ENCODE measurements at regions not wholly inside any gene's neighbourhood (a gene's known extent, or its start where the extent isn't known, plus 50 kb on each side); places are given as distances from the start of the nearest gene placed in this dataset.

DNA sequence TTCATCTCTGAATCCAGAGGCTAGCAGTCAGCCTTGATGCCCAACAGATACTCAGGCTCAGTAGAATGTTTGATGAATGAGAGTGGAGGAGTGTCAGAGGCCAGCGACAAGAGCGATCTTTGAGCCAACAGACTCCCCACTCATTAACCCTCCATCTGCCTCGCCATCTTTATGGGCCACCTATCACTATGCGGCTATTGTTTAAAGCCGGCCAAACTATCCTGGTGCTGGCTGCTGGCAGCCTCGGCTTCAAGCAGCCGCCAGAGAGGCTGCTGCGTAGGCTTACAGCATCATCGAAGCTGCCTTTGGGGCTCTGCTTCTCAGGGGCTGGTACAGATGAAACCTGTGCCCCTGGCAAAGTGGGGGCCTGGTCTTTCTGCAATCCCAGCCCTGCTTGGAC, 525.6 kb downstream of the INSC start:
- no peaks in the 10 kb centered on the region for H3K36me3 ChIP-seq
- intact Hi-C loops (cut with DNase I): loop anchor here (10.0 kb wide), 2 partner anchors 184 to 316 kb away; no protein-coding TSS in a partner anchor
- TF ChIP-seq, protein P1, sequence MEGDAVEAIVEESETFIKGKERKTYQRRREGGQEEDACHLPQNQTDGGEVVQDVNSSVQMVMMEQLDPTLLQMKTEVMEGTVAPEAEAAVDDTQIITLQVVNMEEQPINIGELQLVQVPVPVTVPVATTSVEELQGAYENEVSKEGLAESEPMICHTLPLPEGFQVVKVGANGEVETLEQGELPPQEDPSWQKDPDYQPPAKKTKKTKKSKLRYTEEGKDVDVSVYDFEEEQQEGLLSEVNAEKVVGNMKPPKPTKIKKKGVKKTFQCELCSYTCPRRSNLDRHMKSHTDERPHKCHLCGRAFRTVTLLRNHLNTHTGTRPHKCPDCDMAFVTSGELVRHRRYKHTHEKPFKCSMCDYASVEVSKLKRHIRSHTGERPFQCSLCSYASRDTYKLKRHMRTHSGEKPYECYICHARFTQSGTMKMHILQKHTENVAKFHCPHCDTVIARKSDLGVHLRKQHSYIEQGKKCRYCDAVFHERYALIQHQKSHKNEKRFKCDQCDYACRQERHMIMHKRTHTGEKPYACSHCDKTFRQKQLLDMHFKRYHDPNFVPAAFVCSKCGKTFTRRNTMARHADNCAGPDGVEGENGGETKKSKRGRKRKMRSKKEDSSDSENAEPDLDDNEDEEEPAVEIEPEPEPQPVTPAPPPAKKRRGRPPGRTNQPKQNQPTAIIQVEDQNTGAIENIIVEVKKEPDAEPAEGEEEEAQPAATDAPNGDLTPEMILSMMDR (IDR thresholded peaks at IDR 0.05): no peak
- DNase-seq: no peak
- H3K4me3 ChIP-seq: no peak overlapping the region
- H3K9ac ChIP-seq (ENCODE audit: low read depth in 2 of 2, low read length in 2 of 2): no peak overlapping the region
- H3K9me3 ChIP-seq: no peaks in the 10 kb centered on the region
- H3K4me1 ChIP-seq: no peaks in the 10 kb centered on the region
- H3K27me3 ChIP-seq: no peaks in the 10 kb centered on the region
- no peak overlapping the region for H3K27ac ChIP-seq

DNA sequence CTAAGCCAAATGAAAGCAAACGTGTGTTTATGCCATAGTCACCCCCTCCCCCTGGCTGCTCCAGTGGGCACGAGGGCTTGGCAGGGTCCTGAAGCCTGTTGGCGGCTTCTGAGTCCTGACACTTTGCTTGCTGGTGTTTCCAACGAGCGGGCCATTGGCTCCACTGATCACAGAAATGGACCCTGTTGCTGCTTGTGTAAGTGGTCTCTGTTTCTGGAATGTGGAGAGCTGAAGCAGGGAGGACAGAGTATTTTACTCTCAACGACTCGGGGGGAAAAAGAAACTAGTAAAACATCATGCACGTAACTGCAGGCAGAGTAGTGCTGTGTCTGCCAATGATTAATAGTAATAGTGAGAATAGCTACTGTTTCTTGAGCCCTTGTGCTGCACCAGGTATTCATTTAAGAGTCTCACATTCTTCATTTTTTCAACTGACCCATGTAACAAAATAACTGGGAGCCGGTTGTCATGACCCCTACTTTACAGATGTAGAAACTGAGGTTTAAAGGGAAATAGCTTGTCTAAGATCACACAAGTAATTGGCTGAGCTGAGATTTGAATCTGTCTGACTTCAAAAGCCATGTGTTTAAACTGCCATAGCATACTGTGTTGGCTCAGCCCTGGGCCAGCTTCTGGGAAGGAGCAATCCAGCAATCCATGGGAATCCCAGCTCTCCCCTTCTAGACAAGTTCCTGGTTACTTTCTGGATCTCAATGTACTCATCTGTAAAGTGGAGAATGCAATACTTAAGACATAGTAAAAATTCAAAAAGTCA, 526.7 kb downstream of the INSC start:
- Histone ChIP-seq H3K9me3 (no peaks in the 10 kb centered on the region), H3K9ac (ENCODE audit: low read depth in 2 of 2, low read length in 2 of 2) (no peak overlapping the region), H3K4me3 (no peak overlapping the region), H3K27ac (no peak overlapping the region), H3K4me1 (no peaks in the 10 kb centered on the region), H3K27me3 (no peaks in the 10 kb centered on the region), H3K36me3 (no peaks in the 10 kb centered on the region)
- DNase-seq: no peak
- intact Hi-C loops (cut with DNase I): loop anchor here (10.0 kb wide), 2 partner anchors 183 to 317 kb away; no protein-coding TSS in a partner anchor
- TF ChIP-seq, protein P1 (IDR thresholded peaks at IDR 0.05): no peak

DNA sequence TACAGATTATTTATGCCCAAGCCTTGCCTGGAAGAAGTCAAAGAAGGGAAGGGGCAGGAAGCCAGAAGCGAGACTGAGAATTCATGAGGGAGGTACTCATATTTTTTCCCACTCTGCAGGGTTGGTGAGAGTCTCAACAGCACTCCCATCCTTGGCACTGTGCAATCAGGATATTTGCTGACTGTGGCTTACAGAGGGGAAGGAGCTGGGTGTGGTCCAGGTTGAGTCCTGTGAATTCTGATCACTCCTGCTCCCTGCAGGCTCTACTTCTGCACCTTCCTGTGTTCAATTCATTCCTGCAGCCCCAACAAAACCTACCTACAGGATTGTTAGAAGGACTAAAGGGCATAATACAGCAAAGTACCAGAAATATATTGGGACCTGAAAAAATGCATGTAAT, 530.5 kb downstream of the INSC start:
- H3K4me1 ChIP-seq: no peaks in the 10 kb centered on the region
- TF ChIP-seq, protein P1 (IDR thresholded peaks at IDR 0.05): no peak
- H3K9ac ChIP-seq (ENCODE audit: low read depth in 2 of 2, low read length in 2 of 2): no peak overlapping the region
- no peaks in the 10 kb centered on the region for H3K36me3 ChIP-seq
- no peak overlapping the region for H3K4me3 ChIP-seq
- intact Hi-C loops (cut with DNase I): loop anchor here (5.0 to 10.0 kb wide), 3 partner anchors 180 to 962 kb away; no protein-coding TSS in a partner anchor
- no peaks in the 10 kb centered on the region for H3K27me3 ChIP-seq
- no peak overlapping the region for H3K27ac ChIP-seq
- DNase-seq: peak; percentile 27
- H3K9me3 ChIP-seq: no peaks in the 10 kb centered on the region

DNA sequence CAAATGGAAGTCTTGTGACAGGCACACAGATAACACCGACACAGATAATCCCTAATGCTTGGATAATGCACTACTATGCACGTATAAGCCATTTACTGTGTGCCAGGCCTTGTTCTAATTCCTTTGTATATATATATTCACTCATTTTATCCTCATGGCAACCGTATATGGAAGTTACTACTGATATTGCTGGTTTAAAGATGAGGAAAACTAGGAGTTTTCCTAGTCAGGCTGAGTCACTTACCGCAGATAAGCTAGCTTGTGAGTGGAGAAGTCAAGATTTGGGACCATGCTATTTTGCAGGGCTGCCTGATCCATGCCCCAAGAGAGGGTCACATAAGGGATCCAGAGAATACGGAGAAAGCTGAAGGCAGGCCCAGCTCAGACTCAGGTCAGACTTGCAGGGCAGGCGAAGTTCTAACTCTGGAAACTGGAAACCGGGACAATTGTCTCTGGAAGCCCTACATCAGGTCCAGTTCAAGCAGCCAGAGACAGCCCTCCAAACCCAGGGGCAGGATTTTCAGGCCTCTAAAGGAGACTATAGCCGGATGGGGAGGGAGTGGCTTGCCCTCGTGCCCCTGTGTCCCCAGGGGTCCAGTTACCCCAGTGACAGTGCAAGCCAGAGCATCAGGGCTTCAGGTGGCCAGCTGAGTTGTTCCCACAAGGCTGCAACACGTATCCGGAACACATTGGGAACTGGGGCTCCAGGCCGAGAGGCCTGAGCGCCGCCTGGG, 534.8 kb downstream of the INSC start:
- no peak overlapping the region for H3K27ac ChIP-seq
- DNase-seq: no peak
- no peaks in the 10 kb centered on the region for H3K9me3 ChIP-seq
- intact Hi-C loops (cut with DNase I): loop anchor here (5.0 to 10.0 kb wide), 4 partner anchors 118 to 958 kb away; no protein-coding TSS in a partner anchor
- H3K4me1 ChIP-seq: peaks cover 5% of the 10 kb centered on the region
- no peaks in the 10 kb centered on the region for H3K27me3 ChIP-seq
- TF ChIP-seq, protein P1 (IDR thresholded peaks at IDR 0.05): no peak
- H3K9ac ChIP-seq (ENCODE audit: low read depth in 2 of 2, low read length in 2 of 2): no peak overlapping the region
- H3K36me3 ChIP-seq: no peaks in the 10 kb centered on the region
- H3K4me3 ChIP-seq: no peak overlapping the region

GRCh38 chr11:15650105-15650938, 535.6 kb downstream of the INSC start:
- no peak overlapping the region for H3K27ac ChIP-seq
- peak; percentile 93 for DNase-seq
- intact Hi-C loops (cut with DNase I): loop anchor here (5.0 kb wide), 1 partner anchor 117 kb away; no protein-coding TSS in a partner anchor
- no peaks in the 10 kb centered on the region for H3K27me3 ChIP-seq
- H3K4me3 ChIP-seq: peak overlapping the region; percentile 34
- H3K9ac ChIP-seq (ENCODE audit: low read depth in 2 of 2, low read length in 2 of 2): peak overlapping the region; percentile 62
- TF ChIP-seq, protein P1 (IDR thresholded peaks at IDR 0.05): peak; percentile 99
- H3K4me1 ChIP-seq: peaks cover 5% of the 10 kb centered on the region
- no peaks in the 10 kb centered on the region for H3K36me3 ChIP-seq
- H3K9me3 ChIP-seq: no peaks in the 10 kb centered on the region
